ENCODE measurements at regions not wholly inside any gene's neighbourhood (a gene's known extent, or its start where the extent isn't known, plus 50 kb on each side); places are given as distances from the start of the nearest gene placed in this dataset.
"Not testable (repeated sequence)": the region's sequence is repeated elsewhere in the genome, so short reads cannot be mapped to it uniquely, and the experiment has no call there.

GRCh38 chr5:43818394-43818793 lies 215.4 kb downstream of the NNT start:
- not testable (repeated sequence) for DNase-seq (ENCODE audit: low spot score)

DNA sequence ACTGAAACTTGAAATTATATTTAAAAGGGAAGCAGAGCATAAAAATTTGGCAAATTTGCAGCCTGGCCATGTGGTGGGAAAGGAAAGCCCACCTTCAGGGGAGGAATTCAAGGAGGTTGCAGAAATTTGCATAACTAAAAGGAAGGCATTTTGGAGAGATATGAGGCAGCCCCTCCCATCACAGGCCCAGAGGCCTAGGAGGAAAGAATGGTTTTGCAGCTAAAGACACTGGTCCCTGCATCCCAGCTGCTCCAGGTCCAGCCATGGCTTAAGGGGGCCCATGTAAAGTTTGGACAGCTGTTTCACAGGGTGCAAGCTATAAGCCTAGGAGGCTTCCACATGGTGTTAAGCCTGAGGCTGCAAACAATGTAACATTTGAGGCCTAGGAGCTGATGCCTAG lies 212.5 kb downstream of the NNT start:
- DNase-seq (ENCODE audit: low spot score), result no peak

- DNase-seq (ENCODE audit: low spot score), result no peak
Measured at GRCh38 chr5:43804723-43805122, 201.7 kb downstream of the NNT start.

DNA sequence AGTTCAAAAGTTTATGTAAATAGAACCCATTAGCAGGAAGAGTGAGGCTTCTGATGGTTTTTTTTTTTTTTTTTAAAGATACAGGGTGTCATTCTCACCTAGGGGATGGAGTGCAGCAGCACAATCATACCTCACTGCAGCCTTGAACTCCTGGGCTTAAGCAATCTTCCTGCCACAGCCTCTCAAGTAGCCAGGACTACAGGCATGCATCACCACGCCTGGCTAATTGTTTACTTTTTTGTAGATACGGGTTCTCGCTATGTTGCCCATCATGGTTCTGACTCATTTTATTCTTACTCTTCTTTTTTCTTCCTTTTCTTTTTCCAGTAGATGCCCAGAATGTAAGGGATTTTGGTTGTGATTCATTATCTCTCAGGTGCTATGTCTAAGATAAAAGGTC lies 201.1 kb downstream of the NNT start:
- no peak for DNase-seq (ENCODE audit: low spot score)

- DNase-seq (ENCODE audit: low spot score), result no peak
Measured at GRCh38 chr5:43802651-43803050, 199.7 kb downstream of the NNT start.

GRCh38 chr5:43802119-43802518 lies 199.1 kb downstream of the NNT start:
- DNase-seq (ENCODE audit: low spot score), result no peak

GRCh38 chr5:43798740-43799139 lies 195.8 kb downstream of the NNT start:
- DNase-seq (ENCODE audit: low spot score), result no peak

DNA sequence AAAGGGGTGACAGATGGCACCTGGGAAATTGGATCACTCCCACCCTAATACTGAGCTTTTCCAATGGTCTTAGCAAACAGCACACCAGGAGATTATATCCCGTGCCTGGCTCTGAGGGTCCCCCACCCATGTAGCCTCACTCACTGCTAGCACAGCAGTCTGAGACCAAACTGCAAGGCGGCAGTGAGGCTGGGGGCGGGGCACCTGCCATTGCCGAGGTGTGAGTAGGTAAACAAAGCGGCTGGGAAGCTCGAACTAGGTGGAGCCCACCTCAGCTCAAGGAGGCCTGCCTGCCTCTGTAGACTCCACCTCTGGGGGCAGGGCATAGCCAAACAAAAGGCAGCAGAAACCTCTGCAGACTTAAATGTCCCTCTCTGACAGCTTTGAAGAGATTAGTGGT lies 188.9 kb downstream of the NNT start:
- DNase-seq (ENCODE audit: low spot score), result not testable (repeated sequence)

- no peak for DNase-seq (ENCODE audit: low spot score)
Measured at GRCh38 chr5:43785198-43785597, 182.2 kb downstream of the NNT start.

GRCh38 chr5:43780586-43780985 lies 177.6 kb downstream of the NNT start:
- no peak for DNase-seq (ENCODE audit: low spot score)

GRCh38 chr5:43774881-43775399 lies 172.0 kb downstream of the NNT start:
- no peak for DNase-seq (ENCODE audit: low spot score)

DNA sequence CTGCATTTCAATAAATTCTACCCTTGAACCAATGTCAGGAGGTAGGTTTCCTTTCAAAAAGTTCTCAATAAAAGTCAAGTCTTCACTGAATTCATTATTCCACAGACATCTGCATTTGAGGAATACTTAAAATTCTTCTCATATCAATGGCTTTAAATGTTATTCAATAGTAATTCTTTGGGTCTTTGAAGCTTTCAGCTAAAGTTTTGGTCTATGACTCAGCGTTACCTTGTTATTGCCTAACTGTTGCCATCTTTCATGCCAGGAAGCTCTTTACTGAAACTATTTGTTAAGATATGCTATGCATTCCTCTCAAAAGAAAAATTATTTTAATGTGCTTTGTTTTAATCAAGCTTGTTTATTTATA lies 170.5 kb downstream of the NNT start:
- DNase-seq (ENCODE audit: low spot score), result no peak

- no peak for DNase-seq (ENCODE audit: low spot score)
Measured at GRCh38 chr5:43772764-43773477, 169.9 kb downstream of the NNT start.

GRCh38 chr5:43772458-43772763 lies 169.4 kb downstream of the NNT start:
- DNase-seq (ENCODE audit: low spot score), result no peak

GRCh38 chr5:43771611-43772031 lies 168.6 kb downstream of the NNT start:
- DNase-seq (ENCODE audit: low spot score), result no peak

DNA sequence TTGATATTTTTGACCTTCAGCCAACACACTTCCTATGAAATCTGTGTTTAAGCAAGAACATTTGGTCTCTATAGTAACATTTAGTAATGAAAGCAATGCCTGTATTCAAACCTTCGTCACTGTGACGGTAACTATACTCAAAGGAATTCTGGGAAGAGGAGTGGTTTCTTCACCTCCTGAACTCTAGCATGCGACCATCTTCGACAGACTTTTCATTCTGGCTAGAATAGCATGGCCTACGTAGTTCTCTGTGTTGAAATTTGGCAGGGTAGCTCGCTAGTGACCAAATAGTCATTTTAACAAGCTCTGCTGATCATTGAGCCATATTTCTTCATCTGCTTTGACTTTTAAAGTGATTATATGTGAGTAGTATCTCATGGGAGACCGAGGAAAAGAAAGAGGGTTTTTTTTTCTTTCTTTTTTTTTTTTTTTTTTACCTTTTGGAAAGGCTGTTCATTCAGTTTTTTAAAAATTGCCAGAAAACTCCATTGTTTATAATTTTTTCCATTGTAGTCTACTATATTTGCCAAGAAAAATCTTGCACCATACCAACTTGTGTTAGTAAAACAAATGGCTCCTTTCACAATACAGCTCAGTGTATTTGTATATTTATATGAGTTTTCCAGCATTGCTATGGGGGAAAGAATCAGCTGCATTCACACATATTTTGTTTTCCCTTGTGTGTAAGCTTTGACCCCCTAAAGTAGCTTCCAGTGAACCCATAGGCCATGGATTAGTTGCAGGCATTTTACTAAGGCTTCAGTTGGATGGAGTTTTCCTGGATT lies 166.8 kb downstream of the NNT start:
- no peak for DNase-seq (ENCODE audit: low spot score)

All from HuH-7 (cell line).